SH-SY5Y (cell line): ENCODE measurements at regions not wholly inside any gene's neighbourhood (a gene's known extent, or its start where the extent isn't known, plus 50 kb on each side); places are given as distances from the start of the nearest gene placed in this dataset.

Experiments
- GATA2 ChIP-seq: IDR thresholded peaks from 2 replicates; pipeline ENCODE4 v1.6.1; 2011; ENCODE audit warnings: mild to moderate bottlenecking, low read depth, low read length
- GATA3 ChIP-seq: IDR thresholded peaks from 2 replicates; pipeline ENCODE4 v1.6.1; 2011; ENCODE audit warnings: low read depth, mild to moderate bottlenecking, low read length, moderate library complexity

GRCh38 chr16:73151225-73151624 lies 103.3 kb upstream of the ZFHX3 start:
- no peak for TF ChIP-seq GATA3
- no peak for TF ChIP-seq GATA2
